Common myeloid progenitor, CD34-positive (primary cell): ENCODE measurements at regions not wholly inside any gene's neighbourhood (a gene's known extent, or its start where the extent isn't known, plus 50 kb on each side); places are given as distances from the start of the nearest gene placed in this dataset.

Experiments used
- CTCF ChIA-PET: fragments of 350-600 bp; sonication (Branson Sonifier 250); formaldehyde crosslinking; loops from one replicate; lab custom pipeline; 2021; ENCODE audit warnings: antibody characterized with exemption; lab: Charles Lee
- POLR2A ChIA-PET: fragments of 350-600 bp; sonication (Branson Sonifier 250); formaldehyde crosslinking; loops from one replicate; lab custom pipeline; 2021; ENCODE audit warnings: antibody characterized with exemption; lab: Charles Lee
- DNase-seq, 3 donors: peaks; one replicate each; pipeline versions ENCODE4 v3.0.0 to v3.0.0-alpha.2; 2013
- H3K27ac ChIP-seq, 2 experiments: 1 replicate in 1 of 2; 2 replicates in 1 of 2; pipeline ENCODE4 v1.7.0; 2013; ENCODE audit warnings: inconsistent platforms in 2 of 2, low read length in 2 of 2, mild to moderate bottlenecking in 2 of 2, low read depth in 1 of 2, moderate library complexity in 1 of 2; ENCODE audit not compliant: severe bottlenecking in 2 of 2, insufficient read depth in 1 of 2, poor library complexity in 1 of 2
- H3K27me3 ChIP-seq, 5 experiments: replicated peaks in 2 of 5; 1 replicate in 3 of 5; 2 replicates in 2 of 5; pipeline versions ENCODE4 v1.6.1 to v1.7.0; 2013; ENCODE audit warnings: low read length in 4 of 5, mild to moderate bottlenecking in 2 of 5, moderate library complexity in 2 of 5, inconsistent platforms in 1 of 5; ENCODE audit not compliant: insufficient read depth in 5 of 5, control insufficient read depth in 4 of 5
- H3K36me3 ChIP-seq, 4 experiments: 1 replicate in 2 of 4; 2 replicates in 2 of 4; pipeline versions ENCODE4 v1.6.1 to v1.7.0; 2013; ENCODE audit warnings: low read length in 3 of 4, control low read depth in 1 of 4, mild to moderate bottlenecking in 1 of 4; ENCODE audit not compliant: control insufficient read depth in 4 of 4, insufficient read depth in 4 of 4
- H3K4me1 ChIP-seq, 4 experiments: 1 replicate in 3 of 4; 2 replicates in 1 of 4; pipeline versions ENCODE4 v1.6.1 to v1.7.1; 2013; ENCODE audit warnings: low read length in 3 of 4, mild to moderate bottlenecking in 3 of 4, control low read depth in 1 of 4, inconsistent platforms in 1 of 4, moderate library complexity in 1 of 4; ENCODE audit not compliant: control insufficient read depth in 4 of 4, insufficient read depth in 4 of 4; ENCODE audit errors: control extremely low read depth in 1 of 4
- H3K4me3 ChIP-seq, 7 experiments: 1 replicate in 4 of 7; 2 replicates in 3 of 7; pipeline versions ENCODE4 v1.5.1 to v1.7.0; 2013; ENCODE audit warnings: mild to moderate bottlenecking in 7 of 7, low read length in 6 of 7, moderate library complexity in 6 of 7, inconsistent platforms in 2 of 7, low read depth in 2 of 7, control low read depth in 1 of 7; ENCODE audit not compliant: insufficient read depth in 4 of 7, control insufficient read depth in 1 of 7; ENCODE audit errors: extremely low read depth in 1 of 7
- H3K9me3 ChIP-seq, 5 experiments: 1 replicate in 4 of 5; 2 replicates in 1 of 5; pipeline versions ENCODE4 v1.6.1 to v1.7.1; 2013; ENCODE audit warnings: low read length in 4 of 5, mild to moderate bottlenecking in 2 of 5, inconsistent platforms in 1 of 5, low read depth in 1 of 5, moderate library complexity in 1 of 5; ENCODE audit not compliant: control insufficient read depth in 4 of 5, insufficient read depth in 2 of 5; ENCODE audit errors: control extremely low read depth in 1 of 5
- WGBS: methylation state at CpG from one replicate; pipeline ENCODE4 v1.1.5; 2013; ENCODE audit not compliant: insufficient coverage; 5-methylcytosine and 5-hydroxymethylcytosine counted together

- Histone ChIP-seq H3K36me3 (no peaks in the 10 kb centered on the region), H3K4me3 (no peak overlapping the region), H3K4me1 (no peaks in the 10 kb centered on the region), H3K27ac (no peak overlapping the region), H3K9me3 (no peaks in the 10 kb centered on the region), H3K27me3 (no peaks in the 10 kb centered on the region)
- CTCF ChIA-PET = interaction anchor here (0.6 kb wide), 1 partner anchor 22 kb away, joined by 3 read pairs; no protein-coding TSS in a partner anchor
- POLR2A ChIA-PET = no interaction called here
- WGBS = 100% methylated on average over 1 of the region's 2 CpGs
- DNase-seq = no peak
These were observed 245.2 kb upstream of the CLNK start for GRCh38 chr4:10929818-10930217.

GRCh38 chr4:10925996-10926395 lies 241.4 kb upstream of the CLNK start:
- ChIA-PET CTCF (no interaction called here), POLR2A (no interaction called here)
- no peak for DNase-seq
- Histone ChIP-seq H3K27ac (no peak overlapping the region), H3K9me3 (no peaks in the 10 kb centered on the region), H3K4me1 (no peaks in the 10 kb centered on the region), H3K4me3 (no peak overlapping the region), H3K27me3 (no peaks in the 10 kb centered on the region), H3K36me3 (no peaks in the 10 kb centered on the region)
- 100% methylated on average over 3 of the region's 3 CpGs for WGBS

GRCh38 chr4:10924274-10924673 lies 239.7 kb upstream of the CLNK start:
- WGBS = 100% methylated on average over 1 of the region's 3 CpGs

GRCh38 chr4:10917566-10917965 lies 233.0 kb upstream of the CLNK start:
- no peak overlapping the region for H3K27ac ChIP-seq
- H3K4me3 ChIP-seq = no peak overlapping the region
- H3K36me3 ChIP-seq = no peaks in the 10 kb centered on the region
- peaks cover 0 to 1% (median 0%) of the 10 kb centered on the region in 5 experiments for H3K9me3 ChIP-seq
- no peak for DNase-seq
- peaks cover 0 to 3% (median 0%) of the 10 kb centered on the region in 4 experiments for H3K4me1 ChIP-seq
- POLR2A ChIA-PET = no interaction called here
- no peaks in the 10 kb centered on the region for H3K27me3 ChIP-seq
- WGBS = 97% methylated on average over 5 of the region's 7 CpGs
- CTCF ChIA-PET = no interaction called here

More at GRCh38 chr4:10924274-10924673, 239.7 kb upstream of the CLNK start:
- Histone ChIP-seq H3K27ac (no peak overlapping the region), H3K9me3 (no peaks in the 10 kb centered on the region), H3K4me1 (no peaks in the 10 kb centered on the region), H3K27me3 (no peaks in the 10 kb centered on the region), H3K4me3 (no peak overlapping the region), H3K36me3 (no peaks in the 10 kb centered on the region)
- no peak for DNase-seq
- POLR2A ChIA-PET = no interaction called here
- CTCF ChIA-PET = no interaction called here

- no peaks in the 10 kb centered on the region for H3K36me3 ChIP-seq
- H3K27me3 ChIP-seq = no peaks in the 10 kb centered on the region
- no peak overlapping the region for H3K4me3 ChIP-seq
- 86% methylated on average over 5 of the region's 5 CpGs for WGBS
- no peak overlapping the region for H3K27ac ChIP-seq
- H3K9me3 ChIP-seq = no peaks in the 10 kb centered on the region
- peak in 2 of 3 donors; percentile 1 to 14 for DNase-seq
- ChIA-PET CTCF (no interaction called here), POLR2A (no interaction called here)
- peaks cover 5 to 13% (median 9%) of the 10 kb centered on the region in 4 experiments for H3K4me1 ChIP-seq
These were observed 213.5 kb upstream of the CLNK start for GRCh38 chr4:10898072-10898471.

GRCh38 chr4:10897076-10897475 lies 212.5 kb upstream of the CLNK start:
- POLR2A ChIA-PET = no interaction called here
- Histone ChIP-seq H3K36me3 (no peaks in the 10 kb centered on the region), H3K9me3 (no peaks in the 10 kb centered on the region), H3K4me3 (no peak overlapping the region), H3K4me1 (peaks cover 5 to 15% (median 10%) of the 10 kb centered on the region in 4 experiments), H3K27ac (no peak overlapping the region), H3K27me3 (no peaks in the 10 kb centered on the region)
- DNase-seq = no peak
- 94% methylated on average over 5 of the region's 5 CpGs for WGBS
- CTCF ChIA-PET = no interaction called here

- CTCF ChIA-PET = interaction anchor here (1.2 to 2.2 kb wide), 4 partner anchors 9 to 23 kb away, joined by 3 to 5 read pairs (median 4); no protein-coding TSS in a partner anchor
- peak; percentile 9 to 41 (median 29) for DNase-seq
These were observed 208.8 kb upstream of the CLNK start for GRCh38 chr4:10893395-10893794.

More at GRCh38 chr4:10893395-10893794, 208.8 kb upstream of the CLNK start:
- Histone ChIP-seq H3K4me3 (no peak overlapping the region), H3K27ac (no peak overlapping the region), H3K27me3 (no peaks in the 10 kb centered on the region), H3K9me3 (no peaks in the 10 kb centered on the region), H3K4me1 (peaks cover 5 to 15% (median 10%) of the 10 kb centered on the region in 4 experiments), H3K36me3 (no peaks in the 10 kb centered on the region)
- POLR2A ChIA-PET = no interaction called here
- WGBS = no CpG with 5 or more reads among the region's 2 CpGs
